Spleen (tissue), 11 donors: ENCODE measurements at regions not wholly inside any gene's neighbourhood (a gene's known extent, or its start where the extent isn't known, plus 50 kb on each side); places are given as distances from the start of the nearest gene placed in this dataset.

ENCODE experiments used
- DNase-seq: peaks from one replicate; pipeline ENCODE4 v3.0.0-alpha.2; 2020
- H3K27ac ChIP-seq, 8 donors: fragments of 200-600 bp; sonication (generic) in 7 of 8; 1 replicate in 4 of 8; 2 replicates in 4 of 8; pipeline versions ENCODE4 v1.5.0 to v1.8.0; 2016 to 2021; ENCODE audit warnings: inconsistent platforms in 4 of 8, mild to moderate bottlenecking in 4 of 8, moderate library complexity in 1 of 8
- H3K27me3 ChIP-seq, 7 donors: fragments of 200-600 bp; sonication (generic) in 6 of 7; replicated peaks in 1 of 7; 1 replicate in 4 of 7; 2 replicates in 3 of 7; pipeline versions ENCODE4 v1.5.0 to v1.8.0; 2016 to 2021; ENCODE audit warnings: inconsistent platforms in 3 of 7, mild to moderate bottlenecking in 1 of 7
- H3K36me3 ChIP-seq, 6 donors: fragments of 200-600 bp; sonication (generic) in 5 of 6; 1 replicate in 4 of 6; 2 replicates in 2 of 6; pipeline versions ENCODE4 v1.5.0 to v1.8.0; 2016 to 2021; ENCODE audit warnings: inconsistent platforms in 2 of 6
- H3K4me1 ChIP-seq, 6 donors: fragments of 200-600 bp; sonication (generic) in 5 of 6; 1 replicate in 3 of 6; 2 replicates in 3 of 6; pipeline versions ENCODE4 v1.5.0 to v1.8.0; 2016 to 2021; ENCODE audit warnings: inconsistent platforms in 3 of 6
- H3K4me3 ChIP-seq, 8 donors: fragments of 200-600 bp; sonication (generic) in 7 of 8; 1 replicate in 4 of 8; 2 replicates in 4 of 8; pipeline versions ENCODE4 v1.5.0 to v1.8.0; 2016 to 2021; ENCODE audit warnings: inconsistent platforms in 4 of 8, mild to moderate bottlenecking in 4 of 8, moderate library complexity in 2 of 8
- H3K9me3 ChIP-seq, 8 donors: fragments of 200-600 bp; sonication (generic) in 7 of 8; 1 replicate in 4 of 8; 2 replicates in 4 of 8; pipeline versions ENCODE4 v1.5.0 to v1.8.0; 2016 to 2021; ENCODE audit warnings: inconsistent platforms in 4 of 8
- CTCF ChIP-seq, 11 experiments: fragments of 200-600 bp in 7 of 11; fragments of 450-650 bp in 4 of 11; sonication (generic) in 4 of 11; IDR thresholded peaks in 8 of 11; conservative IDR thresholded peaks in 3 of 11; 1 replicate in 7 of 11; 2 replicates in 4 of 11; pipeline versions ENCODE4 v1.4.0 to v1.8.0; 2016 to 2021; ENCODE audit warnings: antibody characterized with exemption in 11 of 11, inconsistent platforms in 4 of 11, mild to moderate bottlenecking in 1 of 11
- POLR2A ChIP-seq, 3 donors: fragments of 450-650 bp; IDR thresholded peaks; one replicate each; pipeline ENCODE4 v1.5.1; 2017; ENCODE audit warnings: antibody characterized with exemption in 3 of 3, mild to moderate bottlenecking in 1 of 3
- POLR2AphosphoS5 ChIP-seq, 3 donors: sonication (generic); formaldehyde crosslinking; IDR thresholded peaks; one replicate each; pipeline ENCODE4 v1.5.1; 2017; ENCODE audit warnings: antibody characterized with exemption in 3 of 3
- WGBS, 5 donors: extraction: QIAGEN DNeasy Blood & Tissue Kit in 3 of 5; methylation state at CpG; one replicate each; pipeline versions ENCODE4 v1.1.5 to v1.1.7; 2013 to 2018; 5-methylcytosine and 5-hydroxymethylcytosine counted together
- intact Hi-C: fragments of 100-400 bp; cut with DNase I; formaldehyde crosslinking; loops from one replicate; pipeline ENCODE4 v1.15.0; 2023; ENCODE audit warnings: low total_unique reads
- donor health status: healthy with polysubstance abuse.
- donor health status: DM: no; HTN: no; CAD: no; lungs with moderate emphysema.
- donor health status: DM: no; HTN: no; CAD: no.
- donor health status: Bipolar disorder and iron deficiency.
- donor health status: healthy.
- donor health status: DM: no; HTN: no; CAD: no.
- donor health status: DM: yes; HTN: yes; CAD: no.

DNA sequence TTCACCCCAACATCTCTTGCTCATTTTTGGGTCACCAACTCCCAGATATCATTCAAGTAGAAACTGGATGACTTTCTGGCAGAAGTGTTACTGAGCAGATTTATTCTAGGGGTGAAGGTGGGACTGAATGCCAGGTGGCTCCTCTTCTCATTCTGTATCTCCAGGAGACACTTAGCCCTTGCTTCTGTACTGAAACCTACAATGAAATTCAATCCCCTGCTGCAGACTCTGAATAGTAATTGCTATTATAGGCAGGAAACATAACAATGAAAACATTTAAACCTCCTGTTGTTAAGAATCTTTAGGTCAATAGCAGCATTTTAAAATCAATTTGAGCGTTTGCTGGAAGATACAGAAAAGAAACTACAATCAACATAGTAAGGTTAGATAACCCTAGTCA is 879.4 kb upstream of the TENM4 start:
- Histone ChIP-seq H3K4me1 (no peaks in the 10 kb centered on the region), H3K36me3 (no peaks in the 10 kb centered on the region), H3K9me3 (no peaks in the 10 kb centered on the region), H3K4me3 (no peak overlapping the region), H3K27me3 (no peaks in the 10 kb centered on the region), H3K27ac (no peak overlapping the region)
- no peak for DNase-seq
- 34 to 86% (median 62%) methylated on average over 1 of the region's 1 CpG for WGBS, 5 donors
- TF ChIP-seq CTCF (IDR thresholded peaks at IDR 0.05 in 8 of 11, conservative IDR thresholded peaks at IDR 0.05 in 3 of 11), result no peak
- no peak for TF ChIP-seq POLR2A (IDR thresholded peaks at IDR 0.05)
- no peak for TF ChIP-seq POLR2AphosphoS5 (IDR thresholded peaks at IDR 0.05)
- intact Hi-C loops, result no loop called here

- intact Hi-C loops, result no loop called here
- no peaks in the 10 kb centered on the region for H3K36me3 ChIP-seq
- TF ChIP-seq POLR2A (IDR thresholded peaks at IDR 0.05), result no peak
- no peak for TF ChIP-seq POLR2AphosphoS5 (IDR thresholded peaks at IDR 0.05)
- no peak for TF ChIP-seq CTCF (IDR thresholded peaks at IDR 0.05 in 8 of 11, conservative IDR thresholded peaks at IDR 0.05 in 3 of 11)
- H3K27me3 ChIP-seq, result no peaks in the 10 kb centered on the region
- H3K4me3 ChIP-seq, result no peak overlapping the region
- no peaks in the 10 kb centered on the region for H3K4me1 ChIP-seq
- DNase-seq, result no peak
- no peak overlapping the region for H3K27ac ChIP-seq
- no peaks in the 10 kb centered on the region for H3K9me3 ChIP-seq
- WGBS, 5 donors, result 74 to 87% (median 82%) methylated on average over 1 of the region's 1 CpG
Observed at GRCh38 chr11:80317612-80318011, 876.8 kb upstream of the TENM4 start.

DNA sequence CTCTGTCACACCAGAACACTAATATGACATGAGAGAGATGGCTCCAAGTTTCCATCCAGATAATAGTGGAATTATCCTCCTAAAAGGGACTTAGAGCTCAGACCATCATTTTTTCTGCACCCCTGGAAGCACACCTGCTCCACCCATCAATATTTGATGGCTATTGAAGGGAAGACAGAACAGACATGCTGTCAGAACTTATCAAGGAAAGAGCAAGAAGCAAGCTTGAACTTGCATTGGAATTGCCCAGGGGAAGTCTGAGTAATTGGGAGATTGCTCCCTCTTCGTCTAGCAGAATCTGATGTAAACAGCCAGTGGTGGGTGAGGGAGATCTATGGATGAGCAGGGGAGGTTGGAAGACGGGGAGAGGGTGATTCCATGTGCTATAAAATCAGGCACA is 874.4 kb upstream of the TENM4 start:
- no peak for DNase-seq
- intact Hi-C loops, result no loop called here
- Histone ChIP-seq H3K9me3 (no peaks in the 10 kb centered on the region), H3K27me3 (no peaks in the 10 kb centered on the region), H3K4me1 (no peaks in the 10 kb centered on the region), H3K27ac (no peak overlapping the region), H3K4me3 (no peak overlapping the region), H3K36me3 (no peaks in the 10 kb centered on the region)
- 42 to 58% (median 47%) methylated on average over 2 of the region's 2 CpGs for WGBS, 5 donors
- TF ChIP-seq POLR2A (IDR thresholded peaks at IDR 0.05) (no peak), POLR2AphosphoS5 (IDR thresholded peaks at IDR 0.05) (no peak), CTCF (IDR thresholded peaks at IDR 0.05 in 8 of 11, conservative IDR thresholded peaks at IDR 0.05 in 3 of 11) (no peak)

DNA sequence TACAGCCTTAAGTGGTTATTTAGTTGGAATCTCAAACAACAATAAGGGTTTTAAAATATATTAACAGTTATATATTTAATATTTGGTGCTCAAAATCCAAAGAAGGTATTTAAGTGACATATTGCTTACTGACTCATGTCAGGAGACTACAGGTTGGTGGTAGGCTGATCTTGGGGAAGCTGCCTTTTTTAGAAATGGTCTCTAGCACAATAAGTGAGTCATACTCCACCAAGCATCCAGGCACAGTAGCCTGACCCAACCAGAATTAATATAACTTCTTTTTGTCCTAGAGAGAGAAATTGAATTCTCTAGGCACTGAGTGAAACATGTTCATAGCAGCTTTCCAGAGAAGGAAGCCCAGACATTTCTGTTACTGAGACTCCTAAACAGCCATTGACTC is 868.5 kb upstream of the TENM4 start:
- no peak for DNase-seq
- no peaks in the 10 kb centered on the region for H3K27me3 ChIP-seq
- intact Hi-C loops, result no loop called here
- H3K9me3 ChIP-seq, result peaks cover 0 to 15% (median 0%) of the 10 kb centered on the region in 8 donors
- no peak overlapping the region for H3K27ac ChIP-seq
- H3K4me1 ChIP-seq, result no peaks in the 10 kb centered on the region
- no peaks in the 10 kb centered on the region for H3K36me3 ChIP-seq
- TF ChIP-seq POLR2A (IDR thresholded peaks at IDR 0.05), result no peak
- no peak for TF ChIP-seq CTCF (IDR thresholded peaks at IDR 0.05 in 8 of 11, conservative IDR thresholded peaks at IDR 0.05 in 3 of 11)
- TF ChIP-seq POLR2AphosphoS5 (IDR thresholded peaks at IDR 0.05), result no peak
- H3K4me3 ChIP-seq, result no peak overlapping the region
